Gastroesophageal sphincter (tissue), 3 donors: ENCODE measurements at regions not wholly inside any gene's neighbourhood (a gene's known extent, or its start where the extent isn't known, plus 50 kb on each side); places are given as distances from the start of the nearest gene placed in this dataset.

ENCODE experiments used
- EP300 ChIP-seq: sonication (generic); formaldehyde crosslinking; IDR thresholded peaks from one replicate; pipeline ENCODE4 v1.6.1; 2017; ENCODE audit warnings: antibody characterized with exemption, mild to moderate bottlenecking
- POLR2A ChIP-seq, 2 donors: fragments of 450-650 bp; IDR thresholded peaks; one replicate each; pipeline ENCODE4 v1.6.1; 2017; ENCODE audit warnings: antibody characterized with exemption in 2 of 2, mild to moderate bottlenecking in 2 of 2, moderate library complexity in 1 of 2
- POLR2AphosphoS5 ChIP-seq: sonication (generic); formaldehyde crosslinking; IDR thresholded peaks from one replicate; pipeline ENCODE4 v1.6.1; 2017; ENCODE audit warnings: antibody characterized with exemption
- TF ChIP-seq, protein P1 (sequence below), 4 experiments: fragments of 200-600 bp in 2 of 4; fragments of 450-650 bp in 2 of 4; sonication (generic) in 1 of 4; IDR thresholded peaks; one replicate each; pipeline ENCODE4 v1.5.1; 2017 to 2019; ENCODE audit warnings: antibody characterized with exemption in 4 of 4, mild to moderate bottlenecking in 2 of 4, moderate library complexity in 2 of 4

DNA sequence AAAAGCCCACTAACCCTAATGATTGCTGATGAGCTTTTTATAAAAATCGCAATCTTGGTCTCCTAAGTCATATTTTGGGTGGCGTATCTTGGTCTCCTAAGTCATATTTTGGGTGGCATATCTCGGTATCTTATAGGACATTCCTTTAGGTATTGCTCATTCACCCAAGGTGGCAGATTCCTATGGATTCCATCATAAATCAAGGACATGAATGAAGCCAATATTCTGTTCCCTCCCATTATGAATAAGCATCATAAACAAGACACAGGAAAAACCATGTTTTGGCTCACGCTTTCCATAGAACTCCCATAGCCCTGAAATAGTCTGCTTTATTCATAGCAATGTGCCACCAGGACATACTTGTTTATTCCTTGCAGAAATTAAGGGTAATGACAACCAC, 95.0 kb upstream of the CD99 start:
- TF ChIP-seq, protein P1, sequence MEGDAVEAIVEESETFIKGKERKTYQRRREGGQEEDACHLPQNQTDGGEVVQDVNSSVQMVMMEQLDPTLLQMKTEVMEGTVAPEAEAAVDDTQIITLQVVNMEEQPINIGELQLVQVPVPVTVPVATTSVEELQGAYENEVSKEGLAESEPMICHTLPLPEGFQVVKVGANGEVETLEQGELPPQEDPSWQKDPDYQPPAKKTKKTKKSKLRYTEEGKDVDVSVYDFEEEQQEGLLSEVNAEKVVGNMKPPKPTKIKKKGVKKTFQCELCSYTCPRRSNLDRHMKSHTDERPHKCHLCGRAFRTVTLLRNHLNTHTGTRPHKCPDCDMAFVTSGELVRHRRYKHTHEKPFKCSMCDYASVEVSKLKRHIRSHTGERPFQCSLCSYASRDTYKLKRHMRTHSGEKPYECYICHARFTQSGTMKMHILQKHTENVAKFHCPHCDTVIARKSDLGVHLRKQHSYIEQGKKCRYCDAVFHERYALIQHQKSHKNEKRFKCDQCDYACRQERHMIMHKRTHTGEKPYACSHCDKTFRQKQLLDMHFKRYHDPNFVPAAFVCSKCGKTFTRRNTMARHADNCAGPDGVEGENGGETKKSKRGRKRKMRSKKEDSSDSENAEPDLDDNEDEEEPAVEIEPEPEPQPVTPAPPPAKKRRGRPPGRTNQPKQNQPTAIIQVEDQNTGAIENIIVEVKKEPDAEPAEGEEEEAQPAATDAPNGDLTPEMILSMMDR (IDR thresholded peaks at IDR 0.05) = no peak
- TF ChIP-seq POLR2A (IDR thresholded peaks at IDR 0.05) = no peak
- no peak for TF ChIP-seq POLR2AphosphoS5
- no peak for TF ChIP-seq EP300
